H9 (cell line): ENCODE measurements at regions not wholly inside any gene's neighbourhood (a gene's known extent, or its start where the extent isn't known, plus 50 kb on each side); places are given as distances from the start of the nearest gene placed in this dataset.

ENCODE experiments used
- DNase-seq: peaks from one replicate; pipeline ENCODE4 v3.0.0-alpha.2; 2017
- H2AFZ ChIP-seq: one replicate; pipeline ENCODE4 v1.6.1; 2013; ENCODE audit warnings: mild to moderate bottlenecking, low read length, control low read depth, moderate library complexity
- H2AK5ac ChIP-seq: 2 replicates; pipeline ENCODE4 v1.6.1; 2013; ENCODE audit warnings: low read length, control low read depth, mixed read lengths; ENCODE audit not compliant: insufficient read length
- H2BK120ac ChIP-seq: one replicate; pipeline ENCODE4 v1.6.1; 2013; ENCODE audit warnings: low read depth, mild to moderate bottlenecking, low read length, control low read depth, inconsistent platforms; ENCODE audit not compliant: poor library complexity, severe bottlenecking
- H2BK12ac ChIP-seq: 2 replicates; pipeline ENCODE4 v1.6.1; 2013; ENCODE audit warnings: low read length, control low read depth, mixed read lengths, low read depth; ENCODE audit not compliant: insufficient read length
- H2BK15ac ChIP-seq: 2 replicates; pipeline ENCODE4 v1.6.1; 2013; ENCODE audit warnings: low read depth, low read length, control low read depth
- H2BK20ac ChIP-seq: one replicate; pipeline ENCODE4 v1.6.1; 2013; ENCODE audit warnings: low read depth, mild to moderate bottlenecking, low read length, control low read depth, inconsistent platforms; ENCODE audit not compliant: poor library complexity, severe bottlenecking
- H2BK5ac ChIP-seq: 2 replicates; pipeline ENCODE4 v1.6.1; 2013; ENCODE audit warnings: low read length, control low read depth, mixed read lengths; ENCODE audit not compliant: insufficient read length
- H3K14ac ChIP-seq: 2 replicates; pipeline ENCODE4 v1.6.1; 2013; ENCODE audit warnings: low read length, control low read depth; ENCODE audit not compliant: insufficient read depth
- H3K18ac ChIP-seq: 2 replicates; pipeline ENCODE4 v1.6.1; 2013; ENCODE audit warnings: low read depth, mild to moderate bottlenecking, mixed read lengths, low read length, control low read depth; ENCODE audit not compliant: insufficient read length
- H3K23ac ChIP-seq: 2 replicates; pipeline ENCODE4 v1.6.1; 2013; ENCODE audit warnings: low read length, control low read depth, mixed read lengths, low read depth; ENCODE audit not compliant: insufficient read length
- H3K23me2 ChIP-seq: 2 replicates; pipeline ENCODE4 v1.6.1; 2013; ENCODE audit warnings: low read depth, mild to moderate bottlenecking, mixed read lengths, low read length, control low read depth; ENCODE audit not compliant: insufficient read length, poor library complexity, severe bottlenecking
- H3K27ac ChIP-seq: 2 replicates; pipeline ENCODE4 v1.5.1; 2013; ENCODE audit warnings: low read length, control low read depth, mixed read lengths, low read depth; ENCODE audit not compliant: insufficient read length
- H3K27me3 ChIP-seq: 2 replicates; pipeline ENCODE4 v1.6.1; 2013; ENCODE audit warnings: low read length, control low read depth, inconsistent platforms; ENCODE audit not compliant: insufficient read depth
- H3K4ac ChIP-seq: 2 replicates; pipeline ENCODE4 v1.6.1; 2013; ENCODE audit warnings: low read depth, mild to moderate bottlenecking, control low read depth, inconsistent platforms, low read length, moderate library complexity
- H3K4me1 ChIP-seq: 2 replicates; pipeline ENCODE4 v1.6.1; 2013; ENCODE audit warnings: low read length, control low read depth, inconsistent platforms; ENCODE audit not compliant: insufficient read depth
- H3K4me2 ChIP-seq: 2 replicates; pipeline ENCODE4 v1.6.1; 2013; ENCODE audit warnings: low read length, control low read depth, mixed read lengths; ENCODE audit not compliant: insufficient read length, insufficient read depth
- H3K56ac ChIP-seq: 2 replicates; pipeline ENCODE4 v1.6.1; 2013; ENCODE audit warnings: low read depth, mild to moderate bottlenecking, mixed read lengths, low read length, control low read depth; ENCODE audit not compliant: insufficient read length
- H3K79me1 ChIP-seq: 2 replicates; pipeline ENCODE4 v1.6.1; 2013; ENCODE audit warnings: low read depth, mild to moderate bottlenecking, moderate library complexity, low read length, control low read depth, inconsistent platforms; ENCODE audit not compliant: insufficient read depth, poor library complexity, severe bottlenecking
- H3K79me2 ChIP-seq: 2 replicates; pipeline ENCODE4 v1.6.1; 2013; ENCODE audit warnings: low read length, control low read depth, inconsistent platforms; ENCODE audit not compliant: insufficient read depth
- H3K9ac ChIP-seq: 2 replicates; pipeline ENCODE4 v1.6.1; 2013; ENCODE audit warnings: low read length, control low read depth, mixed read lengths; ENCODE audit not compliant: insufficient read length; ENCODE audit errors: extremely low read depth
- H3K9me3 ChIP-seq: one replicate; pipeline ENCODE4 v1.6.1; 2013; ENCODE audit warnings: low read depth, low read length, inconsistent platforms; ENCODE audit not compliant: control insufficient read depth
- H3T11ph ChIP-seq: one replicate; pipeline ENCODE4 v1.6.1; 2013; ENCODE audit warnings: mild to moderate bottlenecking, low read length, control low read depth, inconsistent platforms
- H4K20me1 ChIP-seq: one replicate; pipeline ENCODE4 v1.6.1; 2013; ENCODE audit not compliant: control insufficient read depth, insufficient read length, insufficient read depth
- H4K5ac ChIP-seq: 2 replicates; pipeline ENCODE4 v1.6.1; 2013; ENCODE audit warnings: low read depth, mild to moderate bottlenecking, mixed read lengths, low read length, control low read depth; ENCODE audit not compliant: insufficient read length
- H4K8ac ChIP-seq: replicated peaks from 2 replicates; pipeline ENCODE4 v1.6.1; 2013; ENCODE audit warnings: low read length, control low read depth, mixed read lengths, low read depth; ENCODE audit not compliant: insufficient read length
- H4K91ac ChIP-seq: 2 replicates; pipeline ENCODE4 v1.6.1; 2013; ENCODE audit warnings: low read depth, mild to moderate bottlenecking, moderate library complexity, mixed read lengths, low read length, control low read depth; ENCODE audit not compliant: insufficient read length
- H3K27ac Mint-ChIP-seq, 3 experiments: 2 replicates in 2 of 3; 3 replicates in 1 of 3; pipeline ENCODE4 v1.8.0; 2020 to 2021; ENCODE audit warnings: mixed read lengths in 3 of 3, mild to moderate bottlenecking in 1 of 3, moderate library complexity in 1 of 3
- H3K27me3 Mint-ChIP-seq: 2 replicates; pipeline ENCODE4 v1.8.0; 2021; ENCODE audit warnings: low read depth, mild to moderate bottlenecking, moderate library complexity, mixed read lengths
- H3K36me3 Mint-ChIP-seq, 3 experiments: 2 replicates in 2 of 3; 3 replicates in 1 of 3; pipeline ENCODE4 v1.8.0; 2020 to 2021; ENCODE audit warnings: low read depth in 3 of 3, mixed read lengths in 3 of 3; ENCODE audit not compliant: insufficient read depth in 1 of 3
- H3K4me1 Mint-ChIP-seq, 2 experiments: 2 replicates each; pipeline ENCODE4 v1.8.0; 2020; ENCODE audit warnings: mixed read lengths in 2 of 2
- H3K4me3 Mint-ChIP-seq, 2 experiments: 2 replicates in 1 of 2; 3 replicates in 1 of 2; pipeline ENCODE4 v1.8.0; 2020 to 2021; ENCODE audit warnings: mild to moderate bottlenecking in 2 of 2, mixed read lengths in 2 of 2, moderate library complexity in 1 of 2
- H3K9me3 Mint-ChIP-seq, 2 experiments: 2 replicates in 1 of 2; 3 replicates in 1 of 2; pipeline ENCODE4 v1.8.0; 2020; ENCODE audit warnings: mild to moderate bottlenecking in 2 of 2, mixed read lengths in 2 of 2, moderate library complexity in 1 of 2
- WGBS: extraction: QIAGEN DNeasy Blood & Tissue Kit; methylation state at CpG from one replicate; pipeline ENCODE4 v1.1.7; 2013; ENCODE audit warnings: missing lambda C conversion rate, low lambda C conversion rate, mixed read lengths; ENCODE audit not compliant: insufficient read length; ENCODE audit errors: extremely low coverage; 5-methylcytosine and 5-hydroxymethylcytosine counted together
- TF ChIP-seq, protein P1 (sequence below): fragments of 200-600 bp; sonication (generic); conservative IDR thresholded peaks from 3 replicates; pipeline ENCODE4 v1.8.0; 2021; ENCODE audit warnings: antibody characterized with exemption, mild to moderate bottlenecking

DNA sequence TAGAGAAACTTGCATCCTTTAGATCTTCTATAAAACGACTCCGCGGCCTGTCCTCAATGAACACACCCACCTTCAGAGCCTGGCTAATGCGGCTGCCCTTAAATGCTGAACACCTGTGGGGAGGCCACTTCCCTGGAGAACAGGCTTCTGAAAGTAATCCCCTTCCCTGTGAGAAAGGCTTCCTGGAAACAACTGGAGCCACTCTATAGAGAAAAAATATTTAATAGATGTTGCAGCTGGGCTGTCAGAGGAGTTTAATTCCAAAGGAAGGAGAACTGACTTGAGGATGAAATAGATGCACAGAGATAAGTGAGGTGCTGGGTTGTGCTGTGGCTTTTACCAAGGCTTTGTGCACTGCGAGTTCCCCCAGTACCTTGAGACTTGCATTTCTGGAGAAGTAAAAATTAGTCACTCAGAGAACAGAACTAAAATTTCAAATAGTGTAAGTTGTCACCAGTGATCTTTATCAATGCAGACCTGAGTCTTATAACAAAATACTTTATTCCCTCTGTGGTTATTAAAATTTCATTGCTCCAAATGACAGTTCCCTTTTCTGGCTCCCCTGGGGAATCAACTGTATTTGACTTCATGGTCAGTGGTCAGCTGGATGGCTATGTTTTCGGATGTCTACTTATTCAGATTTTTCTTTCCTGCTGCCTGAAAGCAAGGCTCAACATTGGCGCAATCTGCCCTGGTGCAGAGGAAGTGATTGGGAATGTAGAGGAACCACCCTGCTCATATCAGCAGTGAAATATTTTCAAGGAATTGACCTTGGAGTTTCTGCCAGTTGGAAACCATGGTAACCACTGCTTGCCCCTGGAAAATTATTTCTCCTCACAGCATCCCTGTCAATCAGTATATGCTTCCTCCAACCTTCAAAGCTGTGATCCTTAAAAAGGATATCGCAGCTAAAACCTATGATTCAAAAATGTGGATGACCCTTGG, 238.8 kb downstream of the SMARCA2 start:
- H3K18ac ChIP-seq: no peak overlapping the region
- no peak for DNase-seq
- no peaks in the 10 kb centered on the region for H3K23me2 ChIP-seq
- WGBS: no CpG with 5 or more reads among the region's 8 CpGs
- no peak overlapping the region for H2AFZ ChIP-seq
- H4K91ac ChIP-seq: no peak overlapping the region
- H3K4me1 Mint-ChIP-seq: peaks cover 8 to 21% of the 10 kb centered on the region in 2 experiments; a peak in 3 of 4 replicates
- no peak overlapping the region for H3K23ac ChIP-seq
- H2BK120ac ChIP-seq: no peak overlapping the region
- no peak overlapping the region for H4K8ac ChIP-seq
- no peak overlapping the region for H3K27ac Mint-ChIP-seq
- no peak overlapping the region for H2BK12ac ChIP-seq
- no peak overlapping the region for H2AK5ac ChIP-seq
- H3K36me3 Mint-ChIP-seq: peaks cover 9 to 21% (median 9%) of the 10 kb centered on the region in 3 experiments
- no peak overlapping the region for H3K4ac ChIP-seq
- no peaks in the 10 kb centered on the region for H3K79me2 ChIP-seq
- no peaks in the 10 kb centered on the region for H3K79me1 ChIP-seq
- no peaks in the 10 kb centered on the region for H3K4me1 ChIP-seq
- H2BK15ac ChIP-seq: no peak overlapping the region
- H3T11ph ChIP-seq: no peak overlapping the region
- H3K9me3 ChIP-seq: no peaks in the 10 kb centered on the region
- H3K56ac ChIP-seq: no peak overlapping the region
- H3K27me3 Mint-ChIP-seq: no peaks in the 10 kb centered on the region; the same call in none of the 2 replicates
- no peaks in the 10 kb centered on the region for H3K27me3 ChIP-seq
- TF ChIP-seq, protein P1, sequence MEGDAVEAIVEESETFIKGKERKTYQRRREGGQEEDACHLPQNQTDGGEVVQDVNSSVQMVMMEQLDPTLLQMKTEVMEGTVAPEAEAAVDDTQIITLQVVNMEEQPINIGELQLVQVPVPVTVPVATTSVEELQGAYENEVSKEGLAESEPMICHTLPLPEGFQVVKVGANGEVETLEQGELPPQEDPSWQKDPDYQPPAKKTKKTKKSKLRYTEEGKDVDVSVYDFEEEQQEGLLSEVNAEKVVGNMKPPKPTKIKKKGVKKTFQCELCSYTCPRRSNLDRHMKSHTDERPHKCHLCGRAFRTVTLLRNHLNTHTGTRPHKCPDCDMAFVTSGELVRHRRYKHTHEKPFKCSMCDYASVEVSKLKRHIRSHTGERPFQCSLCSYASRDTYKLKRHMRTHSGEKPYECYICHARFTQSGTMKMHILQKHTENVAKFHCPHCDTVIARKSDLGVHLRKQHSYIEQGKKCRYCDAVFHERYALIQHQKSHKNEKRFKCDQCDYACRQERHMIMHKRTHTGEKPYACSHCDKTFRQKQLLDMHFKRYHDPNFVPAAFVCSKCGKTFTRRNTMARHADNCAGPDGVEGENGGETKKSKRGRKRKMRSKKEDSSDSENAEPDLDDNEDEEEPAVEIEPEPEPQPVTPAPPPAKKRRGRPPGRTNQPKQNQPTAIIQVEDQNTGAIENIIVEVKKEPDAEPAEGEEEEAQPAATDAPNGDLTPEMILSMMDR: no peak
- no peak overlapping the region for H3K14ac ChIP-seq
- no peak overlapping the region for H3K4me3 Mint-ChIP-seq
- H3K9me3 Mint-ChIP-seq: peaks cover 16 to 17% of the 10 kb centered on the region in 2 experiments
- H3K9ac ChIP-seq: no peak overlapping the region
- H4K5ac ChIP-seq: no peak overlapping the region
- no peak overlapping the region for H2BK5ac ChIP-seq
- H4K20me1 ChIP-seq: no peaks in the 10 kb centered on the region
- no peak overlapping the region for H3K27ac ChIP-seq
- no peak overlapping the region for H2BK20ac ChIP-seq
- H3K4me2 ChIP-seq: no peak overlapping the region
